ENCODE measurements at regions not wholly inside any gene's neighbourhood (a gene's known extent, or its start where the extent isn't known, plus 50 kb on each side); places are given as distances from the start of the nearest gene placed in this dataset.

- TF ChIP-seq POLR3A (IDR thresholded peaks at IDR 0.05; ENCODE audit: borderline replicate concordance, extremely low read depth, insufficient read depth, insufficient read length) (no peak), ZKSCAN3 (CRISPR knock-in tag; IDR thresholded peaks at IDR 0.05) (no peak), SP2 (IDR thresholded peaks at IDR 0.05; ENCODE audit: extremely low read depth, low read depth, low read length, poor library complexity, severe bottlenecking) (no peak), NELFE (IDR thresholded peaks at IDR 0.05; ENCODE audit: insufficient read depth, insufficient read length) (no peak), POU5F1 (IDR thresholded peaks at IDR 0.05; ENCODE audit: borderline replicate concordance, low read depth, low read length, partially characterized antibody) (no peak)
These were observed 224.4 kb downstream of the C7orf25 start for GRCh38 chr7:42687211-42688055.

Data from K562 (cell line).